ENCODE measurements at regions not wholly inside any gene's neighbourhood (a gene's known extent, or its start where the extent isn't known, plus 50 kb on each side); places are given as distances from the start of the nearest gene placed in this dataset.

- in situ Hi-C loops (cut with HindIII; ENCODE audit: low sequenced_read_pairs), result no loop called here
These were observed 69.4 kb upstream of the SPATA31D4 start for GRCh38 chr9:81858657-81859430.

GRCh38 chr9:81860581-81860980, 67.6 kb upstream of the SPATA31D4 start:
- H3K4me3 ChIP-seq (ENCODE audit: low read depth, low read length), result no peak overlapping the region
- TF ChIP-seq CTCF (IDR thresholded peaks at IDR 0.05; ENCODE audit: low read depth, low read length, missing control alignments), result no peak
- in situ Hi-C loops (cut with HindIII; ENCODE audit: low sequenced_read_pairs), result no loop called here

More at GRCh38 chr9:81858657-81859430, 69.4 kb upstream of the SPATA31D4 start:
- no peak for TF ChIP-seq CTCF (IDR thresholded peaks at IDR 0.05; ENCODE audit: low read depth, low read length, missing control alignments)
- no peak for DNase-seq (ENCODE audit: low read depth)
- no peak overlapping the region for H3K4me3 ChIP-seq (ENCODE audit: low read depth, low read length)

GRCh38 chr9:81861644-81862043, 66.6 kb upstream of the SPATA31D4 start:
- peak; percentile 28 for DNase-seq (ENCODE audit: low read depth)
- in situ Hi-C loops (cut with HindIII; ENCODE audit: low sequenced_read_pairs), result no loop called here
- H3K4me3 ChIP-seq (ENCODE audit: low read depth, low read length), result no peak overlapping the region
- TF ChIP-seq CTCF (IDR thresholded peaks at IDR 0.05; ENCODE audit: low read depth, low read length, missing control alignments), result no peak

More at GRCh38 chr9:81860581-81860980, 67.6 kb upstream of the SPATA31D4 start:
- DNase-seq (ENCODE audit: low read depth), result no peak

GRCh38 chr9:81868145-81868544, 60.1 kb upstream of the SPATA31D4 start:
- TF ChIP-seq CTCF (IDR thresholded peaks at IDR 0.05; ENCODE audit: low read depth, low read length, missing control alignments), result no peak
- in situ Hi-C loops (cut with HindIII; ENCODE audit: low sequenced_read_pairs), result no loop called here
- peak; percentile 27 for DNase-seq (ENCODE audit: low read depth)

GRCh38 chr9:81871695-81872094, 56.5 kb upstream of the SPATA31D4 start:
- no peak overlapping the region for H3K4me3 ChIP-seq (ENCODE audit: low read depth, low read length)
- DNase-seq (ENCODE audit: low read depth), result peak; percentile 27
- no peak for TF ChIP-seq CTCF (IDR thresholded peaks at IDR 0.05; ENCODE audit: low read depth, low read length, missing control alignments)
- in situ Hi-C loops (cut with HindIII; ENCODE audit: low sequenced_read_pairs), result no loop called here

More at GRCh38 chr9:81868145-81868544, 60.1 kb upstream of the SPATA31D4 start:
- no peak overlapping the region for H3K4me3 ChIP-seq (ENCODE audit: low read depth, low read length)

GRCh38 chr9:81874250-81874649, 54.0 kb upstream of the SPATA31D4 start:
- no peak for TF ChIP-seq CTCF (IDR thresholded peaks at IDR 0.05; ENCODE audit: low read depth, low read length, missing control alignments)
- no peak overlapping the region for H3K4me3 ChIP-seq (ENCODE audit: low read depth, low read length)
- in situ Hi-C loops (cut with HindIII; ENCODE audit: low sequenced_read_pairs), result no loop called here
- DNase-seq (ENCODE audit: low read depth), result no peak
